Neural cell (in vitro differentiated cells): ENCODE measurements at regions not wholly inside any gene's neighbourhood (a gene's known extent, or its start where the extent isn't known, plus 50 kb on each side); places are given as distances from the start of the nearest gene placed in this dataset.

Experiments
- H2AFZ ChIP-seq: fragments of 200-600, 300-800 bp; sonication (generic), shearing (Covaris generic); 2 replicates; pipeline ENCODE4 v1.6.0; 2014; ENCODE audit warnings: low read depth, mild to moderate bottlenecking, antibody characterized with exemption, low read length, moderate library complexity
- H3F3A ChIP-seq: fragments of 200-600 bp; shearing (Covaris generic); 2 replicates; pipeline ENCODE4 v1.6.1; 2016; ENCODE audit warnings: mild to moderate bottlenecking, moderate library complexity, mixed read lengths, antibody characterized with exemption, low read length; ENCODE audit not compliant: insufficient read depth, poor library complexity, severe bottlenecking
- H3K27ac ChIP-seq: fragments of 200-600, 300-800 bp; sonication (generic), shearing (Covaris generic); 2 replicates; pipeline ENCODE4 v1.5.1; 2014; ENCODE audit warnings: mild to moderate bottlenecking, low read length, moderate library complexity
- H3K27me3 ChIP-seq: fragments of 300-800, 200-600 bp; sonication (generic), shearing (Covaris generic); 2 replicates; pipeline ENCODE4 v1.6.0; 2014; ENCODE audit warnings: mild to moderate bottlenecking, low read depth, low read length, moderate library complexity; ENCODE audit not compliant: insufficient read depth
- H3K36me3 ChIP-seq: fragments of 300-800, 200-600 bp; sonication (generic), shearing (Covaris generic); 2 replicates; pipeline ENCODE4 v1.5.1; 2014; ENCODE audit warnings: mild to moderate bottlenecking, antibody characterized with exemption, low read length, moderate library complexity; ENCODE audit not compliant: insufficient read depth
- H3K4me2 ChIP-seq: fragments of 300-800, 200-600 bp; sonication (generic), shearing (Covaris generic); 2 replicates; pipeline ENCODE4 v1.6.0; 2014; ENCODE audit warnings: mild to moderate bottlenecking, low read length
- H3K4me3 ChIP-seq: fragments of 300-800, 200-600 bp; sonication (generic), shearing (Covaris generic); 2 replicates; pipeline ENCODE4 v1.5.1; 2014; ENCODE audit warnings: mild to moderate bottlenecking, low read length, moderate library complexity
- H3K79me2 ChIP-seq: fragments of 200-600 bp; shearing (Covaris generic); replicated peaks from 2 replicates; pipeline ENCODE4 v1.6.0; 2014; ENCODE audit warnings: mild to moderate bottlenecking, low read length, moderate library complexity; ENCODE audit not compliant: insufficient read depth
- H3K9ac ChIP-seq: fragments of 300-800, 200-600 bp; sonication (generic), shearing (Covaris generic); 2 replicates; pipeline ENCODE4 v1.6.1; 2016; ENCODE audit warnings: mild to moderate bottlenecking, low read length, mixed read lengths
- H3K9me2 ChIP-seq: fragments of 200-600 bp; shearing (Covaris generic); 2 replicates; pipeline ENCODE4 v1.6.1; 2016; ENCODE audit warnings: mild to moderate bottlenecking, low read length, mixed read lengths; ENCODE audit not compliant: insufficient read depth
- H3K9me3 ChIP-seq: fragments of 200-600, 300-800 bp; sonication (generic), shearing (Covaris generic); 2 replicates; pipeline ENCODE4 v1.6.1; 2016; ENCODE audit warnings: mild to moderate bottlenecking, mixed run types, low read length, moderate library complexity, mixed read lengths
- H4K20me1 ChIP-seq: fragments of 200-600 bp; shearing (Covaris generic); 2 replicates; pipeline ENCODE4 v1.6.1; 2016; ENCODE audit warnings: mild to moderate bottlenecking, mixed run types; ENCODE audit not compliant: insufficient read depth
- CTCF ChIP-seq: fragments of 450-650 bp; IDR thresholded peaks from 2 replicates; pipeline ENCODE4 v1.5.1; 2014; ENCODE audit warnings: antibody characterized with exemption, mild to moderate bottlenecking, moderate library complexity; ENCODE audit not compliant: poor library complexity, severe bottlenecking
- EP300 ChIP-seq: fragments of 450-650 bp; conservative IDR thresholded peaks from 2 replicates; pipeline ENCODE4 v1.6.1; 2014; ENCODE audit warnings: antibody characterized with exemption, mild to moderate bottlenecking, moderate library complexity; ENCODE audit not compliant: poor library complexity, severe bottlenecking
- EZH2 ChIP-seq: fragments of 200-600, 300-800 bp; shearing (Covaris generic), sonication (generic); IDR thresholded peaks from 2 replicates; pipeline ENCODE4 v1.6.1; 2014; ENCODE audit warnings: antibody characterized with exemption, low read length, borderline replicate concordance, mild to moderate bottlenecking; ENCODE audit not compliant: insufficient read depth, poor library complexity, severe bottlenecking
- MXI1 ChIP-seq: fragments of 450-650 bp; conservative IDR thresholded peaks from 2 replicates; pipeline ENCODE4 v1.6.1; 2014; ENCODE audit warnings: antibody characterized with exemption, mild to moderate bottlenecking; ENCODE audit not compliant: poor library complexity, severe bottlenecking
- POLR2AphosphoS5 ChIP-seq: IDR thresholded peaks from 2 replicates; pipeline ENCODE4 v1.6.1; 2012
- RAD21 ChIP-seq: fragments of 450-650 bp; conservative IDR thresholded peaks from 2 replicates; pipeline ENCODE4 v1.6.1; 2014; ENCODE audit warnings: antibody characterized with exemption, mild to moderate bottlenecking, moderate library complexity
- REST ChIP-seq: IDR thresholded peaks from 2 replicates; pipeline ENCODE4 v1.6.1; 2012; ENCODE audit warnings: borderline replicate concordance
- SMC3 ChIP-seq: fragments of 450-650 bp; conservative IDR thresholded peaks from 2 replicates; pipeline ENCODE4 v1.6.1; 2014; ENCODE audit warnings: antibody characterized with exemption, mild to moderate bottlenecking, moderate library complexity; ENCODE audit not compliant: poor library complexity
- TAF1 ChIP-seq: IDR thresholded peaks from 2 replicates; pipeline ENCODE4 v1.6.1; 2012; ENCODE audit warnings: low read depth

- Histone ChIP-seq H3K79me2 (no peaks in the 10 kb centered on the region), H3K9me3 (no peaks in the 10 kb centered on the region), H3K9ac (no peak overlapping the region), H3K4me2 (no peak overlapping the region), H3K36me3 (no peaks in the 10 kb centered on the region), H3K27me3 (no peaks in the 10 kb centered on the region), H3F3A (no peaks in the 10 kb centered on the region), H2AFZ (no peak overlapping the region), H3K4me3 (peak overlapping the region; percentile 11), H3K9me2 (no peaks in the 10 kb centered on the region), H3K27ac (peak overlapping the region; percentile 40), H4K20me1 (no peaks in the 10 kb centered on the region)
- TF ChIP-seq MXI1 (no peak), REST (no peak), TAF1 (no peak), RAD21 (peak; percentile 14), SMC3 (no peak), CTCF (peak; percentile 18), POLR2AphosphoS5 (no peak), EP300 (no peak), EZH2 (no peak)
These were observed 720.6 kb downstream of the RWDD3 start for GRCh38 chr1:95954585-95954984.

- H3K36me3 ChIP-seq: no peaks in the 10 kb centered on the region
- H3K9ac ChIP-seq: no peak overlapping the region
- no peaks in the 10 kb centered on the region for H3K9me2 ChIP-seq
- no peak overlapping the region for H2AFZ ChIP-seq
- H3K4me2 ChIP-seq: no peak overlapping the region
- H3K27me3 ChIP-seq: no peaks in the 10 kb centered on the region
- no peak overlapping the region for H3K27ac ChIP-seq
- no peaks in the 10 kb centered on the region for H4K20me1 ChIP-seq
- H3F3A ChIP-seq: no peaks in the 10 kb centered on the region
- no peak for TF ChIP-seq EP300
- TF ChIP-seq MXI1: no peak
- TF ChIP-seq SMC3: no peak
- TF ChIP-seq TAF1: no peak
- TF ChIP-seq REST: no peak
- TF ChIP-seq POLR2AphosphoS5: no peak
- no peak for TF ChIP-seq CTCF
- TF ChIP-seq RAD21: no peak
- TF ChIP-seq EZH2: no peak
- no peaks in the 10 kb centered on the region for H3K79me2 ChIP-seq
- H3K4me3 ChIP-seq: no peak overlapping the region
- no peaks in the 10 kb centered on the region for H3K9me3 ChIP-seq
These were observed 722.2 kb downstream of the RWDD3 start for GRCh38 chr1:95956215-95956614.
